ENCODE measurements at regions not wholly inside any gene's neighbourhood (a gene's known extent, or its start where the extent isn't known, plus 50 kb on each side); places are given as distances from the start of the nearest gene placed in this dataset.
A peak's percentile ranks its signal among the peaks of the same experiment; 100 is the strongest.
"Not testable (repeated sequence)": the region's sequence is repeated elsewhere in the genome, so short reads cannot be mapped to it uniquely, and the experiment has no call there.

GRCh38 chr1:20432341-20432740 is 53.7 kb downstream of the CAMK2N1 start:
- DNase-seq: no peak

DNA sequence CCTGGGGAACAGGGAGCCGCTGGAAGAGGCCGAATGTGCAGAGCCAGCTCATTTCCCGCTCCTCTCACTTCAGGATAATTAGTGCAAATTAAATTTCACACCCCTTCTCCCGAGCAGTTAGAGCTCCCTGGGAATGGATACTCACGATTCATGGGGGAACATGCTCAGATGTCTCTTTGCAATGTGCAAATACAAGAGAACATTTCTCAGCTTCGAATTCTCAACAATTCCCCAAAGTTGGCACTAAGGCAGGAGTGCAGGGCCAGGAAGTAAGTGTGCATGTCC is 54.9 kb downstream of the CAMK2N1 start:
- DNase-seq: no peak

GRCh38 chr1:20430355-20431175 is 55.4 kb downstream of the CAMK2N1 start:
- peak; percentile 46 for DNase-seq

DNA sequence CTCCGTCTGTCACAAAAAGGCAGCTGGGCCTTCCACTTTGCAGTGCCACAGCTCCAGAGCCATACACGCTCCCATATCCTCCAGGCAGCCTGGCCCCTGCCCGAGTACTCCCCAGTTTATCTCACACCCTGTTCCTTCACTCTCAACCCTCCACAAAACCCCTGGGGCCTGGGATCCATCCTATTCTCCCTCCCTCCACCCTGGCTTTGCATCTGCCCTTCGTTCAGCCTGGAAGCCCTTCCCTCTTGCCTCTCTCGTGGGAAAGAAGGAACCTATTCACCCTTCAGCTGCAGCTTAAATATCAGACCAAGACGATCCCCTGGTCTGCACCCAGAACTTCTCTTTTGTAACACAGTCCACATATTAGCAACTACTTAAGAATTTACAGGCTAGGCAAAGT is 56.7 kb downstream of the CAMK2N1 start:
- DNase-seq: no peak

DNA sequence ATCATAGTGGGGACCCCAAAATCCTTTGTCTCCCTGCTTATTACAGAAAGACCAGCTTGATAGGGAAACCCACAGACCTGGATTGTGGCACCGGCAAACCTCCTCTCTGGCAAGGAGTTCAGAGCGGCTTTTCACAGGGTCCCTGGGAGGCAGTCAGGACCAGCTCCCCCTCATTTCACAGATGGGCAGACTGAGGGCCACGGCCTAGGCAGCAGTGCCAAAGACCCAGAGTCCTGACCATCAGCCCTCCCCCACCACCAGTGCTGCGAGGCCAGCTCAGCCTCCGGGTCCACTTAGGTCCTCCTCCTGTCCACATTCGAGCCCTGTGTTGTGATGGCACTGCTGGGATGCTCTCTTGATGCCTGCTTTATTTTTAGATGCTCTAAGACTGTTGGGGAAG is 57.2 kb downstream of the CAMK2N1 start:
- no peak for DNase-seq

DNA sequence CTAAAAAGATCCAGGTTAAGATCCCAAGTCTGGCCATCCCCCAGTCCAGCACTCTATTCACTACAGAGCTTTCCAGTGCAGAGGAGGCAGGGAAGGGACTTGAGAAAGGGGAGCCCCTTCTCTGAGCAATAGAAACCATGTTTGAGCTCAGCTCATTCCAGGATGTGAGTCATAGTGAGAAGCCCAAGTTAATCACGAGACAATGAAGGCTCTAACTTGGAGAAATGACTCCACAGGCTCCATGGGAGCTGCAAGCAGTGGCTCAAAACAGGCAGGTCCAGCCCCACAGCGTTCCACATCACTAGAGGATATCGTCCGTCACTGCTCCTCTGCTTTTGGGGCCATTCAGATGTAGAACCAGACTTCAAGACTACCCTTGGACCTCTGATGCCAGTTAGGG is 59.1 kb downstream of the CAMK2N1 start:
- peak; percentile 84 for DNase-seq

- DNase-seq: no peak
Measured at GRCh38 chr1:20426371-20426770, 59.6 kb downstream of the CAMK2N1 start.

DNA sequence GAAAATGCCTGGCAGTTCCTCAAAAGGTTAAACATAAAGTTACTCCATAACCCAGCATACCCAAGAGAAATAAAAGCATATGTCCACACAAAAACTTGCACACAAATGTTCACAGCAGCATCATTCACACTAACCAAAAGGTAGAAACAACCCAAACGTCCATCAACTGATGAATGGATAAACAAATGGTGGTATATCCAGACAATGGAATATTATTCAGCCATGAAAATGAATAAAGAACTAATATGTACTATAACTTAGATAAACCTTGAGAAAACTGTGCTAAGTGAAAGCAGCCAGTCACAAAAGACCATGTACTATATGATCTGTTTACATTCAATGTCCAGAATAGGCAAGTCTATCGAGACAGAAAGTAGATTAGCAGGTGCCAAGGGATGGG is 60.4 kb downstream of the CAMK2N1 start:
- no peak for DNase-seq

DNA sequence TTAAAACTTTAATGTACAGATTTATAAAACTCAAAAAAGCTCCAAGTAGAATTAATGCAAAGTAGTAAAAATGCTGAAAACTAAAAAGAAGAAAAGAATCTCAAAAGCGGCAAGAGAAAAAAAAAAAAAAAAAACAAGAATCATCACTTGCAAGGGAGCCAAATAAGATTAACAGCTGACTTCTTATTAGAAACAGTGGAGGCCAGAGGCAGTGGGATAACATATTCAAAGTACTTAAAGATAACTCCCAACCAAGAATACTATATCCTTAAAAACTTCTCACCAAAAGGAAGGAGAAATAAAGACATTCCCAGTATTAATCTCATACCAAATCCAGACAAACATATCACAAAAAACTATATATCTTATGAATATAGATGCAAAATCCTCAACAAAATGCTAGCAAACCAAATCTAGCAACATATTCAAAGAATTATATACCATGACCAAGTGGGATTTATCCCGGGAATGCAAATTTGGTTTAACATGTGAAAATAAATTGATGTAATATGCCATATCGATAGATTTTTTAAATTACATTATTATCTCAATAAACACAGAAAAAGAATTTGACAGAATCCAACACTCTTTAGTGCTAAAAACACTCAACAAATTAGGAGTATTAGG is 62.7 kb downstream of the CAMK2N1 start:
- no peak for DNase-seq

DNA sequence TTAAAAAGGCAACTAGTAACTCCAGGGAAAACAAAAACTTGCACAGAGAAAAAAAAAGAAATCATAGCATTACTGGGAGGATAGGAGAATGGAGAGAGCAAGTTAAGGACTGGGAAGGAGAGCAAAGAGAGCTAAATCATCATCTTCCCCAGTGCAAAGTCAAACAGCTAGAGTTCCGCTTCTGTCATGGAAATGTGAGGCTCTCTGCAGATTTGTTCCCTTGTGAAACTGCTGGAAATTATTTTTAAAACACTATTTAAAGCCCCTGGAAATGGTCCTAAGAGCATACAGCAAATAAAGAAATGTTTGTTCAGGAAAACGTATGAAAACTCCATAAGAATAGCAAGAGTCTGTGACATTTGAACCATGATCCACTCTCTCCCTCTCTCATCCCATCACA is 64.6 kb downstream of the CAMK2N1 start:
- no peak for DNase-seq

- no peak for DNase-seq
Measured at GRCh38 chr1:20417581-20417980, 68.4 kb downstream of the CAMK2N1 start.

DNA sequence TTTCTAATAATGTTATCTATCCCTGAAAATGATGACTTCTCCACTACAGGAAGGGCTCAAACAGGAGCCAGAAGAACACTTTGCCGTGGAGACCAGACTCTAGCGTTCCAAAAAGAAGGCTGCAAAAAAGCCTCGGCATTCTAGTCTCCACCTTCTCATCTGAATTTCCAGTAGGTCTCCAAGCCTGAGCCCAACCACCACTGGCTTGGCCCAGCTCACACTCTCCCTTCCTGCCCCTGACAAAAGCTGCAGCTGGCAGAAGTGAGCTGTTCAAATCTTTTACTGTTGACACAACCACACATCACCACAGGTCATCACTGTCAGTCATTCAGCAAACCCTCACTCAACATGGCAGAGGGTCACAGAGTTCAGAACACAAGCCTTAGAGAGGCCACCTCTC is 69.3 kb downstream of the CAMK2N1 start:
- DNase-seq: no peak

DNA sequence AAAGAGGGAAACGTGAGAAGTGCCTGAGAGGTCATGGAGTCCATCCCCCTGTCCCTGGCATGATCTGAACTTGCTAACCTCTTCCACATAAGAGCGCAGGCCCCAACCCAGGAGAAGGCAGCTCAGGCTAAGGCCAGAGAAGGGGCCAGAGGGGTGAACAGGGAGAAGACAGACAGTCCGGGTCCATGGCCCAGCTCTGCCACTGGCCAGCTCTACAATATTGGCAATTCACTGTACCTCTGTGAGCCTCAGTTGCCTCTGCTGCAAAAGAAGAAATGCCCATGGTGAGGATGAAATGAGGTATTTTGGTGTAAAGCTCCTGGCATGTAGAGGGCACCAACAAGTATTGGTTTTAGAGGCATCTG is 72.3 kb downstream of the CAMK2N1 start:
- no peak for DNase-seq

- DNase-seq: no peak
Measured at GRCh38 chr1:20413136-20413775, 72.8 kb downstream of the CAMK2N1 start.

DNA sequence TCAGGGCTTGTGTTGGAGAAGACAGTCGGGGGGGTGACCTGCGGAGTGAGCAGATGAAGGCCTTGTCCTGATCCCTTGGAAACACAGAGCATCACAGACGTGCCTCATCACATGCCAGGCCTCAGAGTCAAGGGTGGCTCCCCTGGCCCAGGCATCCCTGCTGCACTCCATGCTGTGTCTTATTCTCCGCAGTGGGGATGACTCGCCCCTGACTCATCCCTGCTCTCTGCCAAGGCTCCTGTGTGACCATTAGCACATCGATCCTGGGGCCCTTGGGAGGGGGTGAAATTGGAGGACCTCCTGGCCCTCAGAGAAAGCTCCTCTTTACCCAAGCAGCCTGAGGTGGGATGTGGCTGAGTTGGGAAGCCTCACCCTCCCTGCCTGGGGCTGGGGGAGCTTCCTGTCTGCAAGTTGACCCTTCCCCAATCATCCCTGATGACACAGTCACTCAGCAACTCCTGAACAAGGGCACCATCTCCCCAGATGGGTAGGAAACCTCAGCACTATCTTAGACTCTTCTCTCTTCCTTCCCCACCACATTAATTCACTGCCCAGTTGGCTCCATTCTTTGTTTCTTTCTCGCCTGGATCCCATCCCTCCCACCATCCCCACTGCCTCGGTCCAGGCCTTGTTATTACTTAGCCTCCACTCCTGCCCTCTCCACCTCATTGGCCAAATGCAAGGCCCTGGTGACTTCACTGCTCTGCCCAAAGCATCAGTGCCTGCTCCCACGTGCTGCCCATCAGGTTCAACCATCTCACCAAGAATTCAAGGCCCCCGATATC is 74.6 kb downstream of the CAMK2N1 start:
- DNase-seq: peak; percentile 3

GRCh38 chr1:20410503-20410902 is 75.5 kb downstream of the CAMK2N1 start:
- DNase-seq: no peak

DNA sequence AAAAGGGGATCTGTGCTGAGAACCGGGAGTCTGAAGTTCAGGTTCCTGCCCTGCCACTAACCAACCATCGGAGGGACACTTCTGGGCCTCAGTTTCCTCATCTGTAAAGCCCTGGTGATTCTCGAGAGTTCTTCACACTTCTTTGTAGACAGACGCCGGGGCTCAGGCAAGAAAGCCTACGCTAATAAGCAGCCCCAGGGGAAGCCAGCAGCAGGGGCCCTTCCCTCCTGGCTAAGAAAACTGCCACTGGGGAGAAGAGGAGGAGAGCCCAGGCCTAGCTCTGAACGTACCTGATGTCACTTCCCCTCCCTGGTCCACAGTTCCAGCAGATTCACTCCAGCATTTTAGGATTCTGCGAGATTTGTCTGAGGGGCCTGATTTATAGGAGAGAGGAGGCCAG is 76.0 kb downstream of the CAMK2N1 start:
- DNase-seq: no peak

- no peak for DNase-seq
Measured at GRCh38 chr1:20409012-20409411, 77.0 kb downstream of the CAMK2N1 start.

GRCh38 chr1:20408133-20408650 is 77.8 kb downstream of the CAMK2N1 start:
- DNase-seq: not testable (repeated sequence)

DNA sequence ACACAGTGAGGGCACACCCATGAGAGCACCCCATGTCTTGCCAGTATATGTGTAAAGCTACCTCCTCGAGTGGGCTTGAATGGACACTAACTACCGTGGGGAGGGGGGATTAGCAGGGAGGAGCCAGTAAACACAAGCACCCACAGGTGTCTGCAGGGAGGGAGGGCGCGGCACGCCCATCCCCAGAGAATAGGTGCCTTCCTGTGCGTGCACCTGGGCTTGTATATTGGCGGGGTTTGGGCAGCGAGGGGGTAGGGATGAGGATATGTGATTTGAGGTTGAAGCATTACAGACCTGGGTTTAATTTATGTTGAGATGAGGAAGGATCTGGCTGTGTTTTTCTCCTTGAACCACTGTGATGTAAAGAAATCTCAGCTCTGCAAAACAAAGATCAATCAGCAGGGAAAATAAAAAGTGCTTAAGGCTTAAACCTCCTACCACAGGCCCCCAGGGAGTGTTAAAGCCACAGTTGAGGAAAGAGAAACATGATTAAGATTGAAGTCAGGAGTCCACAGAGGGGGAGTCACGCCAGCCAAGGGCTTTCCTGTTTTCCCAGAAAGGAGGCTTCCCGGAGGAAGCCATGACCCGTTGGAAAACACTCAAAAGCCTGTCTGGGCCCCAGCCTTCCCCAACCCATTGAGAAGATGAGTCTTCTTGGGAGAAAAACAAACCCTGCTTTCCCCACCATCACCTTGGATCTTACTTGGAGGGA is 80.0 kb downstream of the CAMK2N1 start:
- DNase-seq: no peak

DNA sequence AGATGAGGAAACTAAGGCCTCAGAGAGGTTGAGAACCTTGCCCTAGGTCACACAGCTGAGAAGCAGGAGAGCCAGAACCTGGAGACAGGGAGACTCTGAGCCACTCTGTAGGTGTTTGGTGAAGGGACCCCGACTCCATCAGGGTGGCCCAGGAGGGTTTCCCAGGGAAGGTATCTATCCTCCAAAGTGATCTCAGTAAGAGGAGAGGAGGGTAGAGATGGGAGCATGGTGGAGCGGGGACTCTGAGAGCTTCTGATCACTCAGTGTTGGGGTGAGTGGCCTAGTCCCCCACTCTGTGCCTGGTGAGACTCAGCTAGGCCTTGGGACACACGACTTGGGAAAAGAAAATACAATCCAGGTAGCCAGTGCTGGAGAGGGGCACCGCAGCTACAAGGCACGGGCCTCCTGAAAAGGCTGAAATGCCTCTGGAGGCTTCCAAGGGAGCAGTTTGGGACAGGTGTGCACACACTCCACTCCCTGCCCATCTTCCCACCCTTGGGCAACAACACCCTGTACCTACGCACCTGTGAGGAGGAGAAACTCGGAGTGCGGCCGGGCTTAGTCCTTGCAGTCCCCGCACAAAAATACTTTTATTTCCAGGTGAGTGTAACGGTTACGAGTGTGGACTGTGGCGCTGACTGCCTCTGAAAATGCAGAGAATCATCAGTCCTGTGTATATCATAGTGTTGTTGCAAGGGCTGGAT is 80.8 kb downstream of the CAMK2N1 start:
- no peak for DNase-seq
